GM13977 (cell line): ENCODE measurements at regions not wholly inside any gene's neighbourhood (a gene's known extent, or its start where the extent isn't known, plus 50 kb on each side); places are given as distances from the start of the nearest gene placed in this dataset.

Source experiments
- DNase-seq: peaks from one replicate; pipeline ENCODE4 v3.0.0; 2012; ENCODE audit warnings: low spot score
- in situ Hi-C: fragments of 300-500 bp; cut with MboI; formaldehyde crosslinking; loops from one replicate; pipeline ENCODE4 v1.12.0; 2022; ENCODE audit warnings: low sequenced_read_pairs, low pct_unique_long_range_greater_than_20kb, mixed read lengths, inconsistent platforms; ENCODE audit not compliant: unreplicated experiment
- TF ChIP-seq, protein P1 (sequence below): IDR thresholded peaks from 2 replicates; pipeline ENCODE4 v1.5.1; 2012; ENCODE audit warnings: mild to moderate bottlenecking, control low read depth; ENCODE audit not compliant: insufficient read depth; ENCODE audit errors: extremely low read depth, missing control alignments

- no peak for DNase-seq
- in situ Hi-C loops: no loop called here
- TF ChIP-seq, protein P1, sequence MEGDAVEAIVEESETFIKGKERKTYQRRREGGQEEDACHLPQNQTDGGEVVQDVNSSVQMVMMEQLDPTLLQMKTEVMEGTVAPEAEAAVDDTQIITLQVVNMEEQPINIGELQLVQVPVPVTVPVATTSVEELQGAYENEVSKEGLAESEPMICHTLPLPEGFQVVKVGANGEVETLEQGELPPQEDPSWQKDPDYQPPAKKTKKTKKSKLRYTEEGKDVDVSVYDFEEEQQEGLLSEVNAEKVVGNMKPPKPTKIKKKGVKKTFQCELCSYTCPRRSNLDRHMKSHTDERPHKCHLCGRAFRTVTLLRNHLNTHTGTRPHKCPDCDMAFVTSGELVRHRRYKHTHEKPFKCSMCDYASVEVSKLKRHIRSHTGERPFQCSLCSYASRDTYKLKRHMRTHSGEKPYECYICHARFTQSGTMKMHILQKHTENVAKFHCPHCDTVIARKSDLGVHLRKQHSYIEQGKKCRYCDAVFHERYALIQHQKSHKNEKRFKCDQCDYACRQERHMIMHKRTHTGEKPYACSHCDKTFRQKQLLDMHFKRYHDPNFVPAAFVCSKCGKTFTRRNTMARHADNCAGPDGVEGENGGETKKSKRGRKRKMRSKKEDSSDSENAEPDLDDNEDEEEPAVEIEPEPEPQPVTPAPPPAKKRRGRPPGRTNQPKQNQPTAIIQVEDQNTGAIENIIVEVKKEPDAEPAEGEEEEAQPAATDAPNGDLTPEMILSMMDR: no peak
These were observed 463.1 kb upstream of the ARHGEF26 start for GRCh38 chr3:153658136-153658535.

GRCh38 chr3:153666991-153667740, 454.0 kb upstream of the ARHGEF26 start:
- TF ChIP-seq, protein P1: no peak
- in situ Hi-C loops: no loop called here
- no peak for DNase-seq

DNA sequence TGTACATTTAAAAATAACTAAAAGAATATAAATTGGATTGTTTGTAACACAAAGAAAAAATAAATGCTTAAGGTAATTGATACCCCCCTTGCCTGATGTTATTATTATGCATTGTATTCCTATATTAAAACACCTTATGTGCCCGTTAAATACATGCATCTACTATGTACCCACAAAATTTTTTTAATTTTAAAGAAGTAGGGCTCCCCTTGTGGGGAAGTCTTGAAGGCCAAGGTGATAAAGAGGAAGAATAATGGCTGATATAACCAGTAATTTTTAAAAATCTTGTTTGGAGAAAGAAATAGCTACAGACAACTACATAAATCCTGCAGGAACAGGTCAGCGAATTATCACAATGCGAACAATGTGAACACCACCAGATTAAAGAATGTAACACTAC, 451.7 kb upstream of the ARHGEF26 start:
- TF ChIP-seq, protein P1: no peak
- DNase-seq: no peak
- in situ Hi-C loops: no loop called here

DNA sequence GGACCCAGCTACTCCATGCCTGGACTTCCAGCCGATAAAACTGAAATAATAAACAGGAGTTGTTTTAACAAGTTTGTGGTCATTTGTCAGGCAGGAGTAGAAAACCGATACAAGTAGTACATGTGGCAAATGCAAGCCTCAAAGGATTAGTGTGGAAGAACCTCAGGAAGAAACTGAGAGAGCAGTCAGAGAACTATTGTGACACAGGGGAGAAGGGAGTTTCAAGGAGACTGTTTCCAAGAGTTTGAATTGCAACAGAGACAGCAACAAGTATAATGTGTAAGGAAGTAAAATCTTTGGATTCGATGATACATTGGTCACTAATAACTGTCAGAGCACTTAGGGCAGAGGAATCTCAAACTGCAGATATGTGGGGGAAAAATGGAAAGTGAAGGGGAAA, 450.6 kb upstream of the ARHGEF26 start:
- TF ChIP-seq, protein P1: no peak
- in situ Hi-C loops: no loop called here
- DNase-seq: no peak

DNA sequence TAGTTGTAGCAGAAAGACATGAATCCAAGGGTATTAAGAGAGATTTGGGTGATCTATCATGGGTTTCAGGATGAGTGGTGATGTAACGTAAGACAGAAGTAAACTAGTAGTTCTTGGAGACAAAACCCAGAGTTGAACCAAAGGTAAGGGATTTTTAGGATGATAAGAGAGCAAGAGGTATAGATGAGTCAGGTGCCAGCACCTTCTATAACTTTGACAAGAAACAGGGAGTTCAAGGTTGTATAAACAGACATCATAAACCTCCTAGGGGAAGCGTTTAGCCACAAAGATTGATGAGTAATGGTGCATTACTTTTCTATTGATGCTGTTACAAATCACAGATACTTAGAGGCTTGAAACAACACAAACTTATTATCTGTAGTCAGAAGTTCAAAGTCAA, 447.3 kb upstream of the ARHGEF26 start:
- TF ChIP-seq, protein P1: no peak
- in situ Hi-C loops: no loop called here
- DNase-seq: no peak

DNA sequence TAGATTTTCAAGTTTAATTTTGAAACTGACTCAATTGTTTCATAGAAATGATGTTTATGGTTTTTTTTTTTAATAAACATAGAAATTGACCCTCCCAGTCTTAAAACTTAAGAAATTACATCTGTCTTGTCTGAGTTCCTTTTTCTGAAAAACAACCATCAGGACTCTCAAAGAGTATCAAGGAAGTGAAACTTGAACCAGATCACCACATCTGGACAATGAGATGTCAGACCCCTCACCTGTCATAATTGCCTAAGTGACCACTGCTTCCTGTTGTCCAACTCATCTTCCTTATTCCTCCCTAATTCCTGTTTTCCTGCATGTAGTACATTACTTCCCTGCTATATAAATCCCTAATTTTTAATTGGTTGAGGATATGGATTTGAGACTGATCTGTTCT, 441.5 kb upstream of the ARHGEF26 start:
- TF ChIP-seq, protein P1: no peak

More for the DNA sequence above, 441.5 kb upstream of the ARHGEF26 start:
- in situ Hi-C loops: no loop called here
- no peak for DNase-seq
